ENCODE measurements at regions not wholly inside any gene's neighbourhood (a gene's known extent, or its start where the extent isn't known, plus 50 kb on each side); places are given as distances from the start of the nearest gene placed in this dataset.

DNA sequence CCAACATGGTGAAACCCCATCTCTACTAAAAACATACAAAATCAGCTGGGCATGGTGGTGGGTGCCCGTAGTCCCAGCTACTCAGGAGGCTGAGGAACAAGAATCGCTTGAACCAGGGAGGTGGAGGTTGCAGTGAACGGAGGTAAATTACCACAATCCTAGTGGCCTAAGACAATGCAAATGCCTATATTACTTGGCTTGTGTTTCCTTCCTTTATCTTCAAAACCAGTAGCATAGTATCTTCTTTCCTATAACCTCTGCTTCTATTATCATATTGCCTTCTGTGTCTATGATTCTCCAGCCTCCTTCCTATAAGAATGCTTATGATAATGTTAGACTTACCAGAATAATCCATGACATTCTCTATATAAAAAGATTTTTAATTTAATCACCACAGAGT, 156.2 kb upstream of the RGS18 start (continued):
- TF ChIP-seq, protein P1, sequence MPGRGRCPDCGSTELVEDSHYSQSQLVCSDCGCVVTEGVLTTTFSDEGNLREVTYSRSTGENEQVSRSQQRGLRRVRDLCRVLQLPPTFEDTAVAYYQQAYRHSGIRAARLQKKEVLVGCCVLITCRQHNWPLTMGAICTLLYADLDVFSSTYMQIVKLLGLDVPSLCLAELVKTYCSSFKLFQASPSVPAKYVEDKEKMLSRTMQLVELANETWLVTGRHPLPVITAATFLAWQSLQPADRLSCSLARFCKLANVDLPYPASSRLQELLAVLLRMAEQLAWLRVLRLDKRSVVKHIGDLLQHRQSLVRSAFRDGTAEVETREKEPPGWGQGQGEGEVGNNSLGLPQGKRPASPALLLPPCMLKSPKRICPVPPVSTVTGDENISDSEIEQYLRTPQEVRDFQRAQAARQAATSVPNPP (IDR thresholded peaks at IDR 0.05; ENCODE audit: borderline replicate concordance, insufficient read depth, insufficient read length), result no peak
- TF ChIP-seq ZC3H8 (IDR thresholded peaks at IDR 0.05) (no peak), NONO (IDR thresholded peaks at IDR 0.05; ENCODE audit: low read depth in 2 of 2, low read length in 1 of 2) (no peak), PURB (CRISPR knock-in tag; IDR thresholded peaks at IDR 0.05; ENCODE audit: low read depth) (no peak), ZNF584 (CRISPR knock-in tag; IDR thresholded peaks at IDR 0.05; ENCODE audit: low read depth) (no peak), MED1 (CRISPR knock-in tag; IDR thresholded peaks at IDR 0.05; ENCODE audit: borderline replicate concordance) (no peak), CHD2 (IDR thresholded peaks at IDR 0.05; ENCODE audit: low read depth, low read length) (no peak)
- TF ChIP-seq, protein P2, sequence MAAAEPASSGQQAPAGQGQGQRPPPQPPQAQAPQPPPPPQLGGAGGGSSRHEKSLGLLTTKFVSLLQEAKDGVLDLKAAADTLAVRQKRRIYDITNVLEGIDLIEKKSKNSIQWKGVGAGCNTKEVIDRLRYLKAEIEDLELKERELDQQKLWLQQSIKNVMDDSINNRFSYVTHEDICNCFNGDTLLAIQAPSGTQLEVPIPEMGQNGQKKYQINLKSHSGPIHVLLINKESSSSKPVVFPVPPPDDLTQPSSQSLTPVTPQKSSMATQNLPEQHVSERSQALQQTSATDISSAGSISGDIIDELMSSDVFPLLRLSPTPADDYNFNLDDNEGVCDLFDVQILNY (CRISPR knock-in tag; IDR thresholded peaks at IDR 0.05), result no peak
- TF ChIP-seq, protein P3, sequence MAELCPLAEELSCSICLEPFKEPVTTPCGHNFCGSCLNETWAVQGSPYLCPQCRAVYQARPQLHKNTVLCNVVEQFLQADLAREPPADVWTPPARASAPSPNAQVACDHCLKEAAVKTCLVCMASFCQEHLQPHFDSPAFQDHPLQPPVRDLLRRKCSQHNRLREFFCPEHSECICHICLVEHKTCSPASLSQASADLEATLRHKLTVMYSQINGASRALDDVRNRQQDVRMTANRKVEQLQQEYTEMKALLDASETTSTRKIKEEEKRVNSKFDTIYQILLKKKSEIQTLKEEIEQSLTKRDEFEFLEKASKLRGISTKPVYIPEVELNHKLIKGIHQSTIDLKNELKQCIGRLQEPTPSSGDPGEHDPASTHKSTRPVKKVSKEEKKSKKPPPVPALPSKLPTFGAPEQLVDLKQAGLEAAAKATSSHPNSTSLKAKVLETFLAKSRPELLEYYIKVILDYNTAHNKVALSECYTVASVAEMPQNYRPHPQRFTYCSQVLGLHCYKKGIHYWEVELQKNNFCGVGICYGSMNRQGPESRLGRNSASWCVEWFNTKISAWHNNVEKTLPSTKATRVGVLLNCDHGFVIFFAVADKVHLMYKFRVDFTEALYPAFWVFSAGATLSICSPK (IDR thresholded peaks at IDR 0.05; ENCODE audit: borderline replicate concordance), result no peak
